GM23338 (cell line): ENCODE measurements at regions not wholly inside any gene's neighbourhood (a gene's known extent, or its start where the extent isn't known, plus 50 kb on each side); places are given as distances from the start of the nearest gene placed in this dataset.

ENCODE experiments used
- ATAC-seq: fragments of 200-7000 bp; cut with Tn5 transposase; 3 replicates; pipeline ENCODE4 v1.9.1; 2020
- DNase-seq: peaks from one replicate; pipeline ENCODE4 v3.0.0-alpha.2; 2015; ENCODE audit warnings: low spot score
- H2AFZ ChIP-seq: fragments of 200-600 bp; sonication (generic); 2 replicates; pipeline ENCODE4 v1.8.0; 2016; ENCODE audit warnings: antibody characterized with exemption, mild to moderate bottlenecking, moderate library complexity
- H3F3A ChIP-seq: fragments of 200-600 bp; sonication (generic); replicated peaks from 2 replicates; pipeline ENCODE4 v1.8.0; 2017; ENCODE audit warnings: antibody characterized with exemption, mixed run types, low read depth
- H3K27ac ChIP-seq: fragments of 200-600 bp; sonication (generic); 2 replicates; pipeline ENCODE4 v1.6.1; 2016; ENCODE audit warnings: low read depth
- H3K27me3 ChIP-seq: fragments of 200-600 bp; sonication (generic); 2 replicates; pipeline ENCODE4 v1.8.0; 2016; ENCODE audit warnings: mild to moderate bottlenecking, mixed run types, moderate library complexity; ENCODE audit not compliant: insufficient read depth
- H3K36me3 ChIP-seq: fragments of 200-600 bp; sonication (generic); 2 replicates; pipeline ENCODE4 v1.8.0; 2016; ENCODE audit warnings: mild to moderate bottlenecking; ENCODE audit not compliant: insufficient read depth
- H3K4me1 ChIP-seq: fragments of 200-600 bp; sonication (generic); 2 replicates; pipeline ENCODE4 v1.8.0; 2016; ENCODE audit warnings: mild to moderate bottlenecking, moderate library complexity; ENCODE audit not compliant: insufficient read depth
- H3K4me2 ChIP-seq: fragments of 200-600 bp; sonication (generic); 2 replicates; pipeline ENCODE4 v1.7.1; 2017; ENCODE audit warnings: mixed run types
- H3K4me3 ChIP-seq: fragments of 200-600 bp; sonication (generic); 2 replicates; pipeline ENCODE4 v1.6.1; 2016; ENCODE audit warnings: mixed run types
- H3K79me2 ChIP-seq: fragments of 200-600 bp; sonication (generic); replicated peaks from 2 replicates; pipeline ENCODE4 v1.8.0; 2017; ENCODE audit warnings: mild to moderate bottlenecking; ENCODE audit not compliant: insufficient read depth
- H3K9me2 ChIP-seq: fragments of 200-600 bp; sonication (generic); 2 replicates; pipeline ENCODE4 v1.8.0; 2017; ENCODE audit not compliant: insufficient read depth
- H4K20me1 ChIP-seq: fragments of 200-600 bp; sonication (generic); replicated peaks from 2 replicates; pipeline ENCODE4 v1.8.0; 2017; ENCODE audit warnings: mild to moderate bottlenecking; ENCODE audit not compliant: insufficient read depth
- H3K27ac Mint-ChIP-seq: 2 replicates; pipeline ENCODE4 v1.8.0; 2020; ENCODE audit warnings: inconsistent platforms, mild to moderate bottlenecking, moderate library complexity, mixed read lengths
- H3K27me3 Mint-ChIP-seq: 3 replicates; pipeline ENCODE4 v1.8.0; 2022; ENCODE audit warnings: low read depth, mild to moderate bottlenecking, moderate library complexity, mixed read lengths, inconsistent platforms; ENCODE audit not compliant: insufficient read depth, poor library complexity
- H3K36me3 Mint-ChIP-seq: 3 replicates; pipeline ENCODE4 v1.8.0; 2021; ENCODE audit warnings: low read depth, mild to moderate bottlenecking, inconsistent platforms, moderate library complexity, mixed read lengths
- H3K4me1 Mint-ChIP-seq: 3 replicates; pipeline ENCODE4 v1.8.0; 2020; ENCODE audit warnings: mild to moderate bottlenecking, inconsistent platforms, mixed read lengths
- H3K4me3 Mint-ChIP-seq: 3 replicates; pipeline ENCODE4 v1.8.0; 2021; ENCODE audit warnings: moderate library complexity, mild to moderate bottlenecking, inconsistent platforms, mixed read lengths
- H3K9me3 Mint-ChIP-seq: 3 replicates; pipeline ENCODE4 v1.8.0; 2020; ENCODE audit warnings: moderate library complexity, mild to moderate bottlenecking, inconsistent platforms, mixed read lengths
- CREB1 ChIP-seq: fragments of 250-450 bp; sonication (Bioruptor Pico); IDR thresholded peaks from 2 replicates; pipeline ENCODE4 v1.5.0; 2020; ENCODE audit warnings: low read depth, mild to moderate bottlenecking, moderate library complexity
- CTCF ChIP-seq, 2 experiments: fragments of 200-600 bp in 1 of 2; sonication (generic) in 1 of 2; conservative IDR thresholded peaks; 2 replicates each; pipeline versions ENCODE4 v1.5.1 to v1.6.1; 2016 to 2017; ENCODE audit warnings: antibody characterized with exemption in 2 of 2, low read depth in 2 of 2, mild to moderate bottlenecking in 2 of 2, moderate library complexity in 1 of 2
- ETS1 ChIP-seq: IDR thresholded peaks from 2 replicates; pipeline ENCODE4 v1.6.1; 2016; ENCODE audit warnings: antibody characterized with exemption
- EZH2 ChIP-seq: fragments of 200-600 bp; sonication (generic); IDR thresholded peaks from one replicate; pipeline ENCODE4 v1.8.0; 2017; ENCODE audit warnings: antibody characterized with exemption, mild to moderate bottlenecking, low read depth; ENCODE audit not compliant: unreplicated experiment
- EZH2phosphoT487 ChIP-seq: fragments of 200-600 bp; sonication (generic); IDR thresholded peaks from one replicate; pipeline ENCODE4 v1.8.1; 2018; ENCODE audit warnings: antibody characterized with exemption; ENCODE audit not compliant: unreplicated experiment
- JUNB ChIP-seq: IDR thresholded peaks from one replicate; pipeline ENCODE4 v1.6.1; 2016; ENCODE audit warnings: antibody characterized with exemption; ENCODE audit not compliant: unreplicated experiment
- NANOG ChIP-seq: IDR thresholded peaks from 2 replicates; pipeline ENCODE4 v1.6.1; 2016; ENCODE audit warnings: antibody characterized with exemption, borderline replicate concordance
- POLR2AphosphoS5 ChIP-seq: IDR thresholded peaks from 2 replicates; pipeline ENCODE4 v1.6.1; 2016; ENCODE audit warnings: antibody characterized with exemption, low read depth
- REST ChIP-seq: IDR thresholded peaks from one replicate; pipeline ENCODE4 v1.6.1; 2018; ENCODE audit warnings: antibody characterized with exemption; ENCODE audit not compliant: unreplicated experiment
- STAT1 ChIP-seq: IDR thresholded peaks from one replicate; pipeline ENCODE4 v1.6.1; 2016; ENCODE audit warnings: antibody characterized with exemption; ENCODE audit not compliant: unreplicated experiment
- ZNF331 ChIP-seq: fragments of 250-450 bp; sonication (Bioruptor Pico); IDR thresholded peaks from 2 replicates; pipeline ENCODE4 v1.5.0; 2020; ENCODE audit warnings: low read depth, mild to moderate bottlenecking, moderate library complexity

GRCh38 chr6:167569879-167570278 is 245.0 kb downstream of the TTLL2 start:
- ATAC-seq, result no peak
- no peak for DNase-seq
- no peaks in the 10 kb centered on the region; the same call in 2 of the 3 replicates for H3K36me3 Mint-ChIP-seq
- H4K20me1 ChIP-seq, result no peaks in the 10 kb centered on the region
- no peak overlapping the region for H3K27ac ChIP-seq
- H3K27me3 Mint-ChIP-seq, result peaks cover 10% of the 10 kb centered on the region
- H3K4me1 ChIP-seq, result no peaks in the 10 kb centered on the region
- no peak overlapping the region for H3K27ac Mint-ChIP-seq
- no peak overlapping the region for H3K4me3 ChIP-seq
- H3K36me3 ChIP-seq, result no peaks in the 10 kb centered on the region
- peaks cover 6% of the 10 kb centered on the region for H3K4me1 Mint-ChIP-seq
- H3K79me2 ChIP-seq, result no peaks in the 10 kb centered on the region
- H3K9me2 ChIP-seq, result 0 out of 2 replicates have a peak, but pooled peaks cover 2% of the 10 kb centered on the region
- TF ChIP-seq ETS1 (no peak), EZH2 (no peak), POLR2AphosphoS5 (no peak), EZH2phosphoT487 (no peak), REST (no peak), STAT1 (no peak)
- no peak overlapping the region for H3K4me3 Mint-ChIP-seq
- no peak overlapping the region for H2AFZ ChIP-seq
- no peaks in the 10 kb centered on the region for H3F3A ChIP-seq
- no peak overlapping the region for H3K4me2 ChIP-seq
- H3K27me3 ChIP-seq, result no peaks in the 10 kb centered on the region
- H3K9me3 Mint-ChIP-seq, result no peaks in the 10 kb centered on the region

- Histone ChIP-seq H3K79me2 (no peaks in the 10 kb centered on the region), H3F3A (no peaks in the 10 kb centered on the region), H3K27ac (no peak overlapping the region), H3K4me1 (no peaks in the 10 kb centered on the region), H2AFZ (no peak overlapping the region), H4K20me1 (no peaks in the 10 kb centered on the region), H3K9me2 (no peaks in the 10 kb centered on the region), H3K36me3 (no peaks in the 10 kb centered on the region), H3K27me3 (no peaks in the 10 kb centered on the region), H3K4me3 (no peak overlapping the region), H3K4me2 (no peak overlapping the region)
- DNase-seq (no peak), ATAC-seq (no peak)
- no peaks in the 10 kb centered on the region; the same call in 2 of the 3 replicates for H3K9me3 Mint-ChIP-seq
- no peak overlapping the region for H3K4me3 Mint-ChIP-seq
- H3K4me1 Mint-ChIP-seq, result peaks cover 6% of the 10 kb centered on the region
- H3K36me3 Mint-ChIP-seq, result no peaks in the 10 kb centered on the region; the same call in 2 of the 3 replicates
- H3K27ac Mint-ChIP-seq, result no peak overlapping the region
- H3K27me3 Mint-ChIP-seq, result peaks cover 10% of the 10 kb centered on the region
- no peak for TF ChIP-seq ETS1
- no peak for TF ChIP-seq STAT1
- TF ChIP-seq ZNF331, result no peak
- TF ChIP-seq CREB1, result no peak
- no peak for TF ChIP-seq NANOG
- TF ChIP-seq REST, result no peak
- no peak for TF ChIP-seq CTCF (conservative IDR thresholded peaks at IDR 0.05; ENCODE audit: low read depth in 2 of 2)
- TF ChIP-seq JUNB, result no peak
- no peak for TF ChIP-seq EZH2
- no peak for TF ChIP-seq EZH2phosphoT487
These were observed 245.8 kb downstream of the TTLL2 start for GRCh38 chr6:167570460-167571400.
